BJ (cell line): ENCODE measurements at regions not wholly inside any gene's neighbourhood (a gene's known extent, or its start where the extent isn't known, plus 50 kb on each side); places are given as distances from the start of the nearest gene placed in this dataset.

Experiments used
- CTCF ChIA-PET: fragments of 350-600 bp; formaldehyde crosslinking; extraction: SDS; loops from one replicate; lab custom pipeline; 2021; ENCODE audit warnings: antibody characterized with exemption, inconsistent platforms; lab: Yijun Ruan, JAX
- POLR2A ChIA-PET: fragments of 300-600 bp; sonication (Branson Sonifier 250); formaldehyde crosslinking; extraction: SDS; loops from one replicate; lab custom pipeline; 2021; ENCODE audit warnings: antibody characterized with exemption; lab: Charles Lee
- DNase-seq: peaks from one replicate; pipeline ENCODE4 v3.0.0-alpha.2; 2011; ENCODE audit warnings: low read depth
- H3K27me3 ChIP-seq: 2 replicates; pipeline ENCODE4 v1.6.0; 2011; ENCODE audit warnings: low read length; ENCODE audit not compliant: control insufficient read depth, insufficient read depth
- H3K36me3 ChIP-seq: 2 replicates; pipeline ENCODE4 v1.5.1; 2011; ENCODE audit warnings: low read length; ENCODE audit not compliant: control insufficient read depth, insufficient read depth
- H3K4me3 ChIP-seq: 2 replicates; pipeline ENCODE4 v1.5.1; 2011; ENCODE audit warnings: low read depth, mild to moderate bottlenecking, control low read depth, low read length
- CTCF ChIP-seq: IDR thresholded peaks from 2 replicates; pipeline ENCODE4 v1.5.1; 2011; ENCODE audit warnings: low read depth, mild to moderate bottlenecking, control low read depth, inconsistent platforms, low read length, moderate library complexity; ENCODE audit not compliant: insufficient read depth

- no peaks in the 10 kb centered on the region for H3K27me3 ChIP-seq
- DNase-seq, result no peak
- H3K36me3 ChIP-seq, result no peaks in the 10 kb centered on the region
- TF ChIP-seq CTCF, result no peak
- ChIA-PET CTCF (no interaction called here), POLR2A (no interaction called here)
- H3K4me3 ChIP-seq, result no peak overlapping the region
These were observed 1115.8 kb upstream of the ATXN7L3B start for GRCh38 chr12:73421832-73422231.

- Histone ChIP-seq H3K27me3 (no peaks in the 10 kb centered on the region), H3K36me3 (no peaks in the 10 kb centered on the region), H3K4me3 (no peak overlapping the region)
- TF ChIP-seq CTCF, result no peak
- POLR2A ChIA-PET, result no interaction called here
- no peak for DNase-seq
- CTCF ChIA-PET, result no interaction called here
These were observed 1113.2 kb upstream of the ATXN7L3B start for GRCh38 chr12:73424484-73424883.

GRCh38 chr12:73445658-73446324, 1091.8 kb upstream of the ATXN7L3B start:
- Histone ChIP-seq H3K36me3 (no peaks in the 10 kb centered on the region), H3K27me3 (no peaks in the 10 kb centered on the region), H3K4me3 (no peak overlapping the region)
- CTCF ChIA-PET, result interaction anchor here (0.5 kb wide), 1 partner anchor 455 kb away, joined by 3 read pairs; no protein-coding TSS in a partner anchor
- POLR2A ChIA-PET, result no interaction called here
- no peak for DNase-seq
- TF ChIP-seq CTCF, result no peak

GRCh38 chr12:73452672-73453469, 1084.8 kb upstream of the ATXN7L3B start:
- DNase-seq, result no peak
- H3K36me3 ChIP-seq, result no peaks in the 10 kb centered on the region
- ChIA-PET POLR2A (no interaction called here), CTCF (no interaction called here)
- no peaks in the 10 kb centered on the region for H3K27me3 ChIP-seq
- no peak for TF ChIP-seq CTCF
- no peak overlapping the region for H3K4me3 ChIP-seq

GRCh38 chr12:73460212-73460611, 1077.4 kb upstream of the ATXN7L3B start:
- POLR2A ChIA-PET, result no interaction called here

More at GRCh38 chr12:73460212-73460611, 1077.4 kb upstream of the ATXN7L3B start:
- no peak for TF ChIP-seq CTCF
- DNase-seq, result no peak
- H3K36me3 ChIP-seq, result no peaks in the 10 kb centered on the region
- CTCF ChIA-PET, result no interaction called here
- H3K27me3 ChIP-seq, result no peaks in the 10 kb centered on the region
- no peak overlapping the region for H3K4me3 ChIP-seq
